Endothelial cell of umbilical vein (primary cell): ENCODE measurements at regions not wholly inside any gene's neighbourhood (a gene's known extent, or its start where the extent isn't known, plus 50 kb on each side); places are given as distances from the start of the nearest gene placed in this dataset.

Experiments
- BruUV-seq: library from RNA; stranded (reverse); fragments of 400-500 nt; replicated peaks from 2 replicates; lab custom pipeline; 2021; lab: Mats Ljungman, UMichigan
- CTCF ChIA-PET: fragments of 300-600, 350-600 bp; sonication (Branson Sonifier 250); formaldehyde crosslinking; loops from one replicate; lab custom pipeline; 2021; ENCODE audit warnings: antibody characterized with exemption, inconsistent platforms; lab: Charles Lee
- POLR2A ChIA-PET: fragments of 300-600, 350-600 bp; sonication (Branson Sonifier 250); formaldehyde crosslinking; loops from one replicate; lab custom pipeline; 2021; ENCODE audit warnings: antibody characterized with exemption, inconsistent platforms; lab: Charles Lee
- DNase-seq: peaks from one replicate; pipeline ENCODE4 v3.0.0-alpha.2; 2011; ENCODE audit warnings: low read depth, low spot score
- FAIRE-seq: peaks from 2 replicates; lab custom pipeline; 2011; peaks lifted over from hg19 to GRCh38; lab: Jason Lieb, UNC
- H2AFZ ChIP-seq: 2 replicates; pipeline ENCODE4 v1.6.0; 2012; ENCODE audit warnings: low read depth, low read length, control low read depth, inconsistent platforms
- H3K27ac ChIP-seq: 2 replicates; pipeline ENCODE4 v1.5.1; 2011; ENCODE audit warnings: low read depth, mild to moderate bottlenecking, control low read depth, low read length, moderate library complexity; ENCODE audit not compliant: insufficient read depth
- H3K27me3 ChIP-seq, 2 experiments: 2 replicates each; pipeline versions ENCODE4 v1.6.0 to v1.6.1; 2011; ENCODE audit warnings: low read length in 2 of 2, mixed read lengths in 1 of 2; ENCODE audit not compliant: control insufficient read depth in 2 of 2, insufficient read depth in 2 of 2
- H3K36me3 ChIP-seq, 2 experiments: 2 replicates in 1 of 2; 3 replicates in 1 of 2; pipeline ENCODE4 v1.5.1; 2011; ENCODE audit warnings: low read length in 2 of 2, mild to moderate bottlenecking in 1 of 2, moderate library complexity in 1 of 2; ENCODE audit not compliant: control insufficient read depth in 2 of 2, insufficient read depth in 2 of 2; ENCODE audit errors: extremely low read depth in 1 of 2
- H3K4me1 ChIP-seq: 3 replicates; pipeline ENCODE4 v1.5.1; 2011; ENCODE audit warnings: mild to moderate bottlenecking, low read length; ENCODE audit not compliant: control insufficient read depth, insufficient read depth; ENCODE audit errors: extremely low read depth
- H3K4me2 ChIP-seq: 2 replicates; pipeline ENCODE4 v1.6.1; 2011; ENCODE audit warnings: low read length, control low read depth, mixed read lengths; ENCODE audit not compliant: insufficient read depth
- H3K4me3 ChIP-seq, 3 experiments: fragments of 200-600 bp in 1 of 3; sonication (generic), shearing (Covaris generic) in 1 of 3; replicated peaks in 1 of 3; 2 replicates each; pipeline ENCODE4 v1.5.1; 2011 to 2016; ENCODE audit warnings: control low read depth in 3 of 3, low read length in 3 of 3, mild to moderate bottlenecking in 2 of 3, inconsistent platforms in 1 of 3, low read depth in 1 of 3, moderate library complexity in 1 of 3; ENCODE audit not compliant: insufficient read depth in 1 of 3
- H3K79me2 ChIP-seq: 2 replicates; pipeline ENCODE4 v1.6.0; 2012; ENCODE audit warnings: low read length, inconsistent platforms; ENCODE audit not compliant: control insufficient read depth, insufficient read depth
- H3K9ac ChIP-seq: replicated peaks from 2 replicates; pipeline ENCODE3; 2011; ENCODE audit warnings: low read length, control low read depth; ENCODE audit not compliant: insufficient read depth; ENCODE audit errors: extremely low read depth
- H3K9me1 ChIP-seq: replicated peaks from 3 replicates; pipeline ENCODE4 v1.6.0; 2011; ENCODE audit warnings: mild to moderate bottlenecking, low read length; ENCODE audit not compliant: control insufficient read depth, insufficient read depth; ENCODE audit errors: extremely low read depth
- H3K9me3 ChIP-seq: replicated peaks from 2 replicates; pipeline ENCODE4 v1.5.1; 2012; ENCODE audit warnings: low read length, inconsistent platforms; ENCODE audit not compliant: control insufficient read depth, insufficient read depth
- H4K20me1 ChIP-seq: replicated peaks from 2 replicates; pipeline ENCODE3; 2011; ENCODE audit warnings: mild to moderate bottlenecking, low read length; ENCODE audit not compliant: control insufficient read depth, insufficient read depth; ENCODE audit errors: extremely low read depth
- EZH2 ChIP-seq: IDR thresholded peaks from 2 replicates; pipeline ENCODE4 v1.6.1; 2012; ENCODE audit warnings: borderline replicate concordance, low read depth, mild to moderate bottlenecking, moderate library complexity, low read length, inconsistent platforms; ENCODE audit not compliant: severe bottlenecking
- GATA2 ChIP-seq: IDR thresholded peaks from 2 replicates; pipeline ENCODE4 v1.7.0; 2011; ENCODE audit warnings: low read depth, mild to moderate bottlenecking, moderate library complexity, mixed read lengths, low read length; ENCODE audit not compliant: insufficient read length, insufficient read depth
- JUN ChIP-seq: IDR thresholded peaks from 2 replicates; pipeline ENCODE4 v1.6.1; 2011; ENCODE audit warnings: borderline replicate concordance, low read depth; ENCODE audit not compliant: insufficient read length, insufficient read depth
- MYC ChIP-seq: IDR thresholded peaks from one replicate; pipeline ENCODE4 v1.6.1; 2011; ENCODE audit warnings: mild to moderate bottlenecking, low read depth, low read length
- POLR2A ChIP-seq: IDR thresholded peaks from 2 replicates; pipeline ENCODE4 v1.6.1; 2012; ENCODE audit warnings: low read depth, mild to moderate bottlenecking, control low read depth, low read length
- dilution Hi-C: fragments of 300-500 bp; cut with MboI; formaldehyde crosslinking; loops from one replicate; pipeline ENCODE4 v1.15.0; 2019; ENCODE audit warnings: low sequenced_read_pairs; ENCODE audit not compliant: extremely low pct_ligation_motif_present
- intact Hi-C: fragments of 100-400 bp; cut with micrococcal nuclease; formaldehyde crosslinking; loops from one replicate; pipeline ENCODE4 v1.10.0; 2022
- TF ChIP-seq, protein P1 (sequence below), 2 donors: IDR thresholded peaks; 1 replicate in 1 of 2; 2 replicates in 1 of 2; pipeline ENCODE4 v1.5.1; 2011; ENCODE audit warnings: low read length in 2 of 2, mild to moderate bottlenecking in 2 of 2, moderate library complexity in 2 of 2, control low read depth in 1 of 2, inconsistent platforms in 1 of 2, low read depth in 1 of 2; ENCODE audit not compliant: insufficient read depth in 1 of 2; ENCODE audit errors: extremely low read depth in 1 of 2
- TF ChIP-seq, protein P2 (sequence below): IDR thresholded peaks from 2 replicates; pipeline ENCODE4 v1.6.1; 2011; ENCODE audit not compliant: insufficient read depth, insufficient read length

DNA sequence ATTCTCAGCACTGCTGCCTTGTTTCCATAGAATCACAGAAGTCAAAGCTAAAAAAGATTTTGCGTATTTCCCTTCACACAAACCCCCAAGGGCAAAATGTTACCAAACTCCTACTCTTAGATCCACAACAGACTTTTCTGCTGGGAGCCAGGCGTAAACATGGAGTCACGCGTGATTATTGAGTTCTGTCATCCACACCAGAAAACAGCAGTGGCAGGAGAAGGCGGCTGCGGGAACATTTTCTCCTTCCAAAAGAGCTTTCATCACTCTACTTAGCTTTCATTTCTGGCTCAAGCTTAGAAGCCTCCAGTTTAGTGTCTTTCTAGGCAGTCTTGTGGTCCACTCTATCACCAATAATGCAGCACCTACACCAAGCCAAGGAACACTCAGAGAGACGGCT, 712.9 kb upstream of the NRP1 start:
- Histone ChIP-seq H2AFZ (no peak overlapping the region), H3K27ac (no peak overlapping the region), H3K27me3 (peaks cover 5 to 9% of the 10 kb centered on the region in 2 experiments), H3K9me3 (no peaks in the 10 kb centered on the region), H3K9ac (no peak overlapping the region), H4K20me1 (no peaks in the 10 kb centered on the region), H3K4me1 (no peaks in the 10 kb centered on the region), H3K4me3 (no peak overlapping the region), H3K4me2 (no peak overlapping the region), H3K36me3 (no peaks in the 10 kb centered on the region), H3K9me1 (no peaks in the 10 kb centered on the region), H3K79me2 (no peaks in the 10 kb centered on the region)
- POLR2A ChIA-PET: no interaction called here
- BruUV-seq: no TSS peak
- no peak for FAIRE-seq
- no peak for TF ChIP-seq POLR2A
- TF ChIP-seq, protein P1, sequence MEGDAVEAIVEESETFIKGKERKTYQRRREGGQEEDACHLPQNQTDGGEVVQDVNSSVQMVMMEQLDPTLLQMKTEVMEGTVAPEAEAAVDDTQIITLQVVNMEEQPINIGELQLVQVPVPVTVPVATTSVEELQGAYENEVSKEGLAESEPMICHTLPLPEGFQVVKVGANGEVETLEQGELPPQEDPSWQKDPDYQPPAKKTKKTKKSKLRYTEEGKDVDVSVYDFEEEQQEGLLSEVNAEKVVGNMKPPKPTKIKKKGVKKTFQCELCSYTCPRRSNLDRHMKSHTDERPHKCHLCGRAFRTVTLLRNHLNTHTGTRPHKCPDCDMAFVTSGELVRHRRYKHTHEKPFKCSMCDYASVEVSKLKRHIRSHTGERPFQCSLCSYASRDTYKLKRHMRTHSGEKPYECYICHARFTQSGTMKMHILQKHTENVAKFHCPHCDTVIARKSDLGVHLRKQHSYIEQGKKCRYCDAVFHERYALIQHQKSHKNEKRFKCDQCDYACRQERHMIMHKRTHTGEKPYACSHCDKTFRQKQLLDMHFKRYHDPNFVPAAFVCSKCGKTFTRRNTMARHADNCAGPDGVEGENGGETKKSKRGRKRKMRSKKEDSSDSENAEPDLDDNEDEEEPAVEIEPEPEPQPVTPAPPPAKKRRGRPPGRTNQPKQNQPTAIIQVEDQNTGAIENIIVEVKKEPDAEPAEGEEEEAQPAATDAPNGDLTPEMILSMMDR (IDR thresholded peaks at IDR 0.05; ENCODE audit: extremely low read depth in 1 of 2, insufficient read depth in 1 of 2, low read depth in 1 of 2, low read length in 2 of 2): no peak
- TF ChIP-seq, protein P2, sequence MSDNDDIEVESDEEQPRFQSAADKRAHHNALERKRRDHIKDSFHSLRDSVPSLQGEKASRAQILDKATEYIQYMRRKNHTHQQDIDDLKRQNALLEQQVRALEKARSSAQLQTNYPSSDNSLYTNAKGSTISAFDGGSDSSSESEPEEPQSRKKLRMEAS: no peak
- no peak for TF ChIP-seq JUN
- no peak for TF ChIP-seq MYC
- no peak for DNase-seq
- dilution Hi-C loops: no loop called here
- CTCF ChIA-PET: no interaction called here
- intact Hi-C loops: no loop called here

DNA sequence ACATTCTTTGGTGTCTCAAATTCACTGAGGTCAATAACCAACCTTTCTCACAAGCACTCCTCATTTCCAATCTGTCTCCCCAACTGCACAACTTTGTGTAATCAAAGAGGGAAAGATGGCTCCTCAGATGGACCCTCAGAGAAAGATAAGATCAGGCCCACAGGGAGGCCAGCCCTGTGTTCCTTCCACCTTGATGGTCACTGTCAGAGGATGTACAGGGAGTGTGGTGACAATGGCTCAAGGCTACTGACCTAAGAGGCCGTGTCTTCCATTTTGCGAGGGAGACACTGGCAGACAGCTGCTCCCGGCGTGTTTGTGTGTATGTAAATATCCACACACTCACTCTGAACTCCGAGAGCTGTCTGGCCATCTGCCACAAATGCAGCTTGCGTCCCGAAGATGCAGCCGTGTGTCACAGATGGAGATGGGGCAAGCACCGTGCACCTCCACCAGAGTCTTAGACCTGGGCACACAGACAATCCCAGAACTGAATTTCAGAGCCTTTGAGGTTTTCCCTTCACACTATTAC, 712.1 kb upstream of the NRP1 start:
- no peak overlapping the region for H3K9ac ChIP-seq
- H3K27me3 ChIP-seq: peaks cover 5 to 9% of the 10 kb centered on the region in 2 experiments
- DNase-seq: no peak
- intact Hi-C loops (no loop called here), dilution Hi-C loops (no loop called here)
- no peaks in the 10 kb centered on the region for H4K20me1 ChIP-seq
- H3K4me3 ChIP-seq: no peak overlapping the region
- no peak overlapping the region for H3K27ac ChIP-seq
- no peak for FAIRE-seq
- BruUV-seq: no TSS peak
- H3K4me2 ChIP-seq: no peak overlapping the region
- ChIA-PET CTCF (no interaction called here), POLR2A (no interaction called here)
- no peaks in the 10 kb centered on the region for H3K9me1 ChIP-seq
- H3K79me2 ChIP-seq: no peaks in the 10 kb centered on the region
- H3K9me3 ChIP-seq: no peaks in the 10 kb centered on the region
- TF ChIP-seq MYC (no peak), EZH2 (no peak), GATA2 (no peak)
- TF ChIP-seq, protein P2: no peak
- no peaks in the 10 kb centered on the region for H3K36me3 ChIP-seq
- no peaks in the 10 kb centered on the region for H3K4me1 ChIP-seq
- no peak overlapping the region for H2AFZ ChIP-seq
